ENCODE measurements at regions not wholly inside any gene's neighbourhood (a gene's known extent, or its start where the extent isn't known, plus 50 kb on each side); places are given as distances from the start of the nearest gene placed in this dataset.

DNA sequence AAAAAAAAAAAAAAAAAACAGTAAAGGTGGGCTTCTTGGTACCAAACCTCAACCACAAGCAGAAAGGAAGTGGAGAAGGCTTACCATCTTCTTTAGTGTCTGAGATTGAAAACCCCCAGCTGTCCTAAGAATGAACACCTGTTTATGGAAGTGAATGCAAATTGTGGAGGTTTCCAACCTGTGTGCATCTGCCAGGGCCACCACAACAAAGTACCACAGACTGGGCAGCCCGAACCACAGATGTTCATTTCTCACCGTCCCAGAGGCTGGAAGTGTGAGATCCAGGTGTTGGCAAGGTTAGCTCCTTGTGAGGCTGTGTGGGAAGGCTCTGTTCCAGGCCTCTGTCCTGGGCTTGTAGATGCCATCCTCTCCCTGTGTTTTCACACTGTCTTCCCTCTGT, 348.7 kb downstream of the SETD4 start:
- TF ChIP-seq, protein P1, sequence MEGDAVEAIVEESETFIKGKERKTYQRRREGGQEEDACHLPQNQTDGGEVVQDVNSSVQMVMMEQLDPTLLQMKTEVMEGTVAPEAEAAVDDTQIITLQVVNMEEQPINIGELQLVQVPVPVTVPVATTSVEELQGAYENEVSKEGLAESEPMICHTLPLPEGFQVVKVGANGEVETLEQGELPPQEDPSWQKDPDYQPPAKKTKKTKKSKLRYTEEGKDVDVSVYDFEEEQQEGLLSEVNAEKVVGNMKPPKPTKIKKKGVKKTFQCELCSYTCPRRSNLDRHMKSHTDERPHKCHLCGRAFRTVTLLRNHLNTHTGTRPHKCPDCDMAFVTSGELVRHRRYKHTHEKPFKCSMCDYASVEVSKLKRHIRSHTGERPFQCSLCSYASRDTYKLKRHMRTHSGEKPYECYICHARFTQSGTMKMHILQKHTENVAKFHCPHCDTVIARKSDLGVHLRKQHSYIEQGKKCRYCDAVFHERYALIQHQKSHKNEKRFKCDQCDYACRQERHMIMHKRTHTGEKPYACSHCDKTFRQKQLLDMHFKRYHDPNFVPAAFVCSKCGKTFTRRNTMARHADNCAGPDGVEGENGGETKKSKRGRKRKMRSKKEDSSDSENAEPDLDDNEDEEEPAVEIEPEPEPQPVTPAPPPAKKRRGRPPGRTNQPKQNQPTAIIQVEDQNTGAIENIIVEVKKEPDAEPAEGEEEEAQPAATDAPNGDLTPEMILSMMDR (IDR thresholded peaks at IDR 0.05 in 8 of 11, conservative IDR thresholded peaks at IDR 0.05 in 3 of 11): no peak
- TF ChIP-seq POLR2A (IDR thresholded peaks at IDR 0.05) (no peak), POLR2AphosphoS5 (IDR thresholded peaks at IDR 0.05) (no peak)

All from spleen (tissue), 7 donors.